NCI-H146 (cell line): ENCODE measurements at regions not wholly inside any gene's neighbourhood (a gene's known extent, or its start where the extent isn't known, plus 50 kb on each side); places are given as distances from the start of the nearest gene placed in this dataset.
A peak's percentile ranks its signal among the peaks of the same experiment; 100 is the strongest.

ENCODE experiments used
- DNase-seq: peaks from one replicate; lab custom pipeline; 2025; lab: John Stamatoyannopoulos, UW

- DNase-seq: no peak
Measured at GRCh38 chr1:232445361-232446106, 184.4 kb downstream of the SIPA1L2 start.

DNA sequence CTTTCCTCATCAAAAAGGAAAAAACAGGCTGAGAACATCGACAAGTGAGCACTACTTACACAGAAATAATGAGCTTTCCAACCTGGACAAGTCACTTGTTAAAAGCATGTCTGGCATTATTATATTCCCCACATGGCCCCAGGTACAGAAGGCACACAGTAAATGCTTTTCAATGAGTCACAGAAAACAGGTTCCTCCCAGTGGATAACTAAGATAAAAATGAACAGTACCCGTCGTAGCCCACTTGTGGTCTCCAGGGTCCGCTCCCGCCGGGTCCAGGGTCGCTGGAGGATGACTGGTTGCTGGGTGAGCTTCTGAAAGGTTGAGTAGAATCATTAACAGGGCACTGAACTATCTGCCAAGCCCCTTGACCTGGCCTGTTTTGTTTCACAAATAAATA lies 186.6 kb downstream of the SIPA1L2 start:
- DNase-seq: no peak

GRCh38 chr1:232441036-232441411 lies 188.9 kb downstream of the SIPA1L2 start:
- DNase-seq: no peak

DNA sequence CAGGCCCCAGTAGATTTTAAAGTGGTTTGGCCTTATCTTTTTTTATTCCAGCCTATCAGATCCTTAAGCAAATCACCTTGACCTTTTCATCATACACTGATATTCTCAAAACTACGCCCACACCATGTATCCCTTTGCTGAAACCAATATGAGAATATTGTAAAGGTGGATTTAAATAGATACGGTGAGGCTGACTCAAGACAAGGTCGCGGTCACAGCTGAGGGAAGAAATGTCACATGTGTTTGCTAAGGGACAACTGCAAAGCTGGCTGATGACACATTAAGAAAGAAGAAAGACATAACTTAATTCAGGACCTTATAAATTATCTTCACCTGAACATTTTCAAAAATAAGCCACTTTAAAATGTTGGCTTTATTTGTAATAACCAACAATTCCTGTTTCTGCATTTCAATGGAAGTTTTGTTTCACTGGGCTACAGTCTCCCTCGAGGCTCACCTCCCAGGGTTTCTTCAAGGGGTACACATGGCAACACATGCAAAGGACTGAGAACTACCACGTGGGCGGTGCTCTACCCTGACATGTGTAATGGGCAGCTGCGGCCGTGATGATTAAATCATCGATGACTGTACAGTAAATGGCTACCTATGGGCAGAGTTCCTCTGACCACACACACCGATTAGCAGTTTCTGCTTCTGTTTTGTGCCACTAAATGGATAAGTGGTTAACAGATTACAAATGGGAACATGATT lies 189.5 kb downstream of the SIPA1L2 start:
- DNase-seq: no peak

DNA sequence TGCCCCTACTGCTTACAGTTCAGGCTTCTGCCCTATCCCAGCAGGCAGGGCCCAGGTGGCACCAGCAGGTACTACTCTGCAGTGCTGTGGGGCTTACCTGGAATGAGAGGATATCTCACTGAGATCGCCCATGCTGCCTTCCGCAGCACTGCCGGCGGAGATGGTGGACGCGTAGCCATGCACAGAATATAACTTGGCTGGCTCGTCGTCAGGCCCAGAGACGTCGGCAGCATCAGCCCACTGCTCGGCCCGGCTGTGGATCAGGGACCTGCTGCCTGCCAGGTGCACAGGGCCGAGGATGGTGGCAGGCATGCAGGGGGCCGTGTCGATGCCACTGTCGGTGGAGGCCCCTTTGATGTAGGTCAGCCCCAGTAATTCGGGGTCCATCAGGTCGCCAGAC lies 190.9 kb downstream of the SIPA1L2 start:
- no peak for DNase-seq

DNA sequence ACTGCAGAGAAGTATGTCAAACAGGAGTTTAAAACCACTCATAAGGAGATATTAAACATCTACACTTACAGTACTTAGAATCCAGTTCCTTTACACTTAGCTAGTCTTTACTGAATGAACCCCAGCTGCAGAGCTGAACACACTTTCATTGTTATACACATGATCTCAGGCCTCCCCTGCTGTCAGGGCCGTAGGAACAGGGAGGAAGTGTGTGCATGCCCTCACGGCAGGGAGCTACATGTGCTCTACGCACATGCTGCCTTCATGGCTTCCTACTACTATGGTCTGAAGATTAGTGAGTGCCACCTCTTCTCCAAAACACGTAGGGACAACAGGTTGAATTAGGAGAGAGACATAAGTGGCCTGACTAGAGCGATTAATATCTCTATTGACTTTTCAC lies 191.5 kb downstream of the SIPA1L2 start:
- peak; percentile 80 for DNase-seq

DNA sequence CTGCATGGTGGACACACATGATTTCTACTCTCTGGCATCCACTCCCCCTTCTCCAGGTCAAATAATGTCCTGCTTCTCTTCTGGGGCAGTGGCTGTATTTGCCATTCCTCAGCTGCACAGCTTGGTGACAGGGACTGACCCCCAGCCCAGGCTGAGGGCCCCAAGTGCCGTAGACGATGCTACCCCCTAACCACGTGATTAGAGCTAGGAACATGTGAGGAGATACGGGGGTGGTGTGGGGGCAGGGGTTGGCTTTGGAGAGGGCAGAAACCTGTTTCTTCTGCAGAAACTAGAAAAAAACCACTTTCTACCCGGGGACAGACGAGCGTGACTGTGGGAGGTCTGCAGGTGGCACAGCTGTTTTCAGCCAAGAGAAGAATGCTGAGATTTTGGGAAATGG lies 192.4 kb downstream of the SIPA1L2 start:
- DNase-seq: no peak

DNA sequence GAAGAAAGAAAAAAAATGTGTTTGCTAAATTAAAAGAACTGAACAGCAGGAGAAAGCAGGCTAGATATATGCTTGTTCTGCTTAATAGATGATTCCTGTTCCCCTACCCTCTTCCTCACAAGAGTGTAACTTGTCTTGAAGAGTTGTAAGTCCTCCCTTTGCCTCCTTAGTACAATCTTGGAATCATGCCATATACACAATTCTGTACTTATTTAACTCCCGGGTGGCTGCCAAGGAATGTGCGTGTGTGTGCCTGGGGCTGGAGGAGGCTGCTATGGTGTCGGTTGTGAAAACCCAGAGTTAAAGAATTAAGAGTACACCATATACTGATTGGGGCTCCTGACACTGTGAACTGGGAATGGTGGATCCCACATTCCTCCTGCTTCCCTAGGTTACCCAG lies 194.2 kb downstream of the SIPA1L2 start:
- no peak for DNase-seq

DNA sequence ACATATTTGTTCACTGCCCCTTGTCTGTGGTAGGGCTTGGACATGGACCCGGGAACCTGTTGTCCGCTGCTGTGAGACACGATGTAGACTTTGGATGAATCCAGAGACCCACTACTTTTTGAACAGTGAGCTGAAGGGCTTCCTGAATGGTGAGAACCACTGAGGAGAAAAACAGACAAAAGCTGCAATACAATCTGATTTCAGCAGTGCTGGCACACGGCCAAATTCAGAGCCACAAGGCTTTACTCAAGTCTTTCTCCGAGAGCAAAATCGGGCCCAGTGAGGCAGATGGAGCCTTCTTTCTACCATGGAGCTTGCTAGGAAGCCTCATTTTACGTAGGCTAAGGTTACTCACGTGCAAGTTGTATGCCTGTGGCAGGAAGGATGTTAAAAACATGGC lies 197.6 kb downstream of the SIPA1L2 start:
- no peak for DNase-seq

DNA sequence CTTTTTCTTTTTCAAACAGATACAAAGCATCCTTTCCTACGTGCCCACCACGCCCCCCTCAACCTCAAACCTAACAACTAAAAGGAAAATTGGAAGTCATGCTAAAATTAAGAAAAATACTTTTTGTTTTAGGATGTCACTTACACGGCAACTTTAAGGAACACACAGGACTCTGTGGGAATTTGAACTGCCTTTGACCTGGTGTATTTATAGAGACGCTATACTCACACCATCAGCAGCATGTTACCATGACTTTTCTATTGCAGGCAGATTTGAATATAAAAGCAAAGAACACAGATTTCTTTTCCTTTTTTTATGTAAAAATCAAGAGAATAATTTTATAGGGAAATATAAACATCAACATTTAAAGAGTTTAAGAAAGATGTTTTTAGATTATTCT lies 198.2 kb downstream of the SIPA1L2 start:
- DNase-seq: no peak

GRCh38 chr1:232431326-232431725 lies 198.6 kb downstream of the SIPA1L2 start:
- DNase-seq: no peak

- DNase-seq: no peak
Measured at GRCh38 chr1:232430467-232430866, 199.5 kb downstream of the SIPA1L2 start.

DNA sequence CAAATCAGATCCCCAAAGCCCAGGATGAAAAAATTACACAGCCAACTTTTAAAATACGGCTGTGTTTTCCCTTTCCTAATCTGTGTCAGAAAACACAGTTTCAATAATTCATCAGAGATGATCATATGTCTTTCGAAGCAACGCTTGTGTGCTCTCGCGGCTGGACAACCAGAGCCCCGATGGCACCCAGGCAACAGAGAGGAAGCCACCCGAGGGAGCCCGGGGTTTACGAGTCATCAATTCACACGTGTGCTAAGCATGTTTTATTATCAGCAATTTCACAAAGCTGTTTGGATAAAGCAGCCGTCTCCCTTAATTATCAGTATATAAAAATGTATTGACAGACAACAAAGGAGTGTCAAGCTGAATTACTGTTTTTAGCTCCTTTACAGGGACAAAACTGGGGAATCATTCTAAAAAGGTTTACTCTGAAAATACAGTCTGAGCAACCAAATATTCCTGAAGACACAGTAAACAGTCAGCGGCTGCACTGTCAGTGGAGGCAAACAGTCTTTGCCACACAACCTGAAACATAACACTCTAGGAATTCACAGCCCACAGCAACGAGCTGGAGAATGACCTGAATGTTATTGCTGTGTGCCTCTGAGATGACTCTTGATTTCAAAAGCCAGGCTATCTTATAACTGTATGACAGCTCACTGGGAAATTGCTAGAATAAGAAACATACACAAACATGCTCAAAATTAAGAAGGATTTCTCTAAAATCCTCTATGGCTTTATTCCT lies 201.0 kb downstream of the SIPA1L2 start:
- DNase-seq: peak; percentile 15

- DNase-seq: no peak
Measured at GRCh38 chr1:232428036-232428645, 201.8 kb downstream of the SIPA1L2 start.

- DNase-seq: no peak
Measured at GRCh38 chr1:232426801-232427200, 203.1 kb downstream of the SIPA1L2 start.

GRCh38 chr1:232425421-232425820 lies 204.5 kb downstream of the SIPA1L2 start:
- DNase-seq: no peak

DNA sequence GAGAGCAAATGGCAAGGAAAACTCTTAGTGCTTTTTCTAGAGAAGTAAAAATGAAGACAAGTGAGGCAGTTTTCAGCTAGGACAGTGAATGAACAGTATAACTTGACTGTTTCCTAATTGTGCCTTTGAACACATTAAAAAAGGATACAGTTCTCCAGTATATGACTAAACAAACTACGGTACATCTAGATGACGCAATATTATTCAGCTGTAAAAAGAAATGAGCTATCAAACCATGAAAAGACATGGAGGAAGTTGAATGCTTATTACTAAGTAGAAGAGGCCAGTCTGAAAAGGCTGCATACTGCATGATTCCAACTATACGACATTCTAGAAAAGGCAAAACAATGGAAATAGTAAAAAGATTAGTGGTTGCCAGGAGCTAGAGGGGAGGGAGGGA lies 206.3 kb downstream of the SIPA1L2 start:
- DNase-seq: no peak

- DNase-seq: no peak
Measured at GRCh38 chr1:232422898-232423297, 207.0 kb downstream of the SIPA1L2 start.

- no peak for DNase-seq
Measured at GRCh38 chr1:232422098-232422497, 207.8 kb downstream of the SIPA1L2 start.

DNA sequence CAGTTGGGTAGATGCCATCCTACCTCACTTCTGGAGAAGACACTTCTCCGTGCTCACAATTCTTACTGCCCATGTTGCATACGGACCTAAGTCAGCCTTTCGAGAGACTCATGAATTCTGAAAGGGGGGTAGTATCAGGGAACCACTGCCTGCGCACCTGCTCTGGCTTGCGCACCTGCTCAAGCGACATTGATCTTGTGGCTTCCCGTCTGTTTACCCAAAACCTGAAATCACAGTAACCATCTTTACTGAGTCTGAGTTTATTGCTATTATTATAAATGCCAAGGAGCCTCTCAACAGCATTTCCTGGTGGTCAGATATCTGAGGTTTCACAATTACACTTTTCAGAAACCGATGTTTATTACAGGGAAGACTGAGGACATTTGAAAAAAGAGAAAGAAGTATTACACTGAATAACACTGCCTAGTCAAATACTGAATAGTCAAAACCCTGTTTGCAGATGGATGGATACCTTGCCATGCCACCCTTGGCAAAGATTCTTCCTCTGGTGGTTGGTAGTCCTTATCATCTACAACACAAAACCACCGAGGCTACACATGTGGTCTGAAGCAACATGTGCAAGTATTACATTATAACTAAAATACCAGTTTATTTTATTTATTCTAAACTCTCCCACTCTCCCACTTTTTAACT lies 208.7 kb downstream of the SIPA1L2 start:
- DNase-seq: peak; percentile 88

DNA sequence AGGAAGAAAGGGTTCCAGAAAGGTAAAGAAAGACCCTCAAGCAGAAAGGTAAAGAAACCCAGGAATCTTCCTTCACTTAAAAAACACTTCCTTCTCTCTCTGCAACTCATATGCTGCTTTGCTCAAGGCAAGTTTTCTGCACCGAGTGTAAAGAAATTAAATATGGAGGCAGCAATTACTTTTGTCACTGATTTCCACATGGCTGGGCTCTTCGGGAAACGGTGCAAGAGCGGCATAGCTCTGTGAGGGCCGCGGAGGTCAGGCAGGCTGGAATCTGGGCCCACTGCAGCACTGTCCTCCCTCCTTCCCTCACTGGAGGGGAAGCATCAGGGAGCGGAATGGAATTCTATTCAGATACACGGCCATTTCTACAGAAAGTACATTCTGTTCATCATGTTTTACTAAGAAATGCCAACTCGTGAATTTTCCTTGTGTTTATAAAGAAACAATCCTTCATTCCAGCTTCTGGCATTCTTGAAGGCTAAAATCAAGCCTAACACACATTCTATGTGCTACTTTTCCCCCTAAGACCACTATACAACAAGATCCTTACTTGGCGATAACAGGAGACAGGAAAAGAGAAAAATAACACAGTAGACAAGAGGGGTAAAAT lies 212.2 kb downstream of the SIPA1L2 start:
- DNase-seq: no peak
